Islet of Langerhans (tissue), 1 donor: ENCODE measurements at regions not wholly inside any gene's neighbourhood (a gene's known extent, or its start where the extent isn't known, plus 50 kb on each side); places are given as distances from the start of the nearest gene placed in this dataset.
"Not testable (repeated sequence)": the region's sequence is repeated elsewhere in the genome, so short reads cannot be mapped to it uniquely, and the experiment has no call there.

Experiments
- FAIRE-seq: peaks from one replicate; lab custom pipeline; 2011; peaks lifted over from hg19 to GRCh38; lab: Jason Lieb, UNC

- FAIRE-seq: no peak
Observed at GRCh38 chr1:47522935-47523834, 85.3 kb downstream of the FOXD2 start.

- FAIRE-seq: no peak
Observed at GRCh38 chr1:47523835-47524215, 86.0 kb downstream of the FOXD2 start.

GRCh38 chr1:47524272-47524671 is 86.4 kb downstream of the FOXD2 start:
- no peak for FAIRE-seq

- no peak for FAIRE-seq
Observed at GRCh38 chr1:47527653-47528272, 89.9 kb downstream of the FOXD2 start.

GRCh38 chr1:47529520-47530098 is 91.8 kb downstream of the FOXD2 start:
- no peak for FAIRE-seq

- no peak for FAIRE-seq
Observed at GRCh38 chr1:47532921-47533792, 95.3 kb downstream of the FOXD2 start.

- no peak for FAIRE-seq
Observed at GRCh38 chr1:47533793-47534328, 96.0 kb downstream of the FOXD2 start.

- no peak for FAIRE-seq
Observed at GRCh38 chr1:47534436-47534835, 96.6 kb downstream of the FOXD2 start.

GRCh38 chr1:47536646-47537118 is 98.8 kb downstream of the FOXD2 start:
- FAIRE-seq: no peak

- FAIRE-seq: no peak
Observed at GRCh38 chr1:47537268-47537667, 99.4 kb downstream of the FOXD2 start.

GRCh38 chr1:47537966-47538365 is 100.1 kb downstream of the FOXD2 start:
- FAIRE-seq: no peak

- FAIRE-seq: not testable (repeated sequence)
Observed at GRCh38 chr1:47538530-47538929, 100.7 kb downstream of the FOXD2 start.

GRCh38 chr1:47541705-47542104 is 103.9 kb downstream of the FOXD2 start:
- not testable (repeated sequence) for FAIRE-seq

GRCh38 chr1:47543089-47543488 is 105.2 kb downstream of the FOXD2 start:
- not testable (repeated sequence) for FAIRE-seq

GRCh38 chr1:47545912-47546483 is 108.2 kb downstream of the FOXD2 start:
- no peak for FAIRE-seq

- FAIRE-seq: no peak
Observed at GRCh38 chr1:47547753-47548573, 110.1 kb downstream of the FOXD2 start.

GRCh38 chr1:47548637-47549036 is 110.8 kb downstream of the FOXD2 start:
- FAIRE-seq: no peak

- FAIRE-seq: no peak
Observed at GRCh38 chr1:47549532-47549931, 111.7 kb downstream of the FOXD2 start.

GRCh38 chr1:47550929-47551328 is 113.1 kb downstream of the FOXD2 start:
- no peak for FAIRE-seq

- FAIRE-seq: no peak
Observed at GRCh38 chr1:47551971-47552528, 114.2 kb downstream of the FOXD2 start.
